Loucy (cell line): ENCODE measurements at regions not wholly inside any gene's neighbourhood (a gene's known extent, or its start where the extent isn't known, plus 50 kb on each side); places are given as distances from the start of the nearest gene placed in this dataset.

Experiments
- H2AFZ ChIP-seq: fragments of 200-600 bp; sonication (generic); 2 replicates; pipeline ENCODE4 v1.6.0; 2016; ENCODE audit warnings: antibody characterized with exemption, mild to moderate bottlenecking, low read length, moderate library complexity
- H3F3A ChIP-seq: fragments of 200-600 bp; 2 replicates; pipeline ENCODE4 v1.6.0; 2016; ENCODE audit warnings: antibody characterized with exemption, low read depth, mild to moderate bottlenecking
- H3K27me3 ChIP-seq: fragments of 200-600 bp; sonication (generic); 2 replicates; pipeline ENCODE4 v1.6.1; 2014; ENCODE audit warnings: low read length, mild to moderate bottlenecking; ENCODE audit not compliant: insufficient read depth, poor library complexity, severe bottlenecking
- H3K36me3 ChIP-seq: fragments of 200-600 bp; sonication (generic); 2 replicates; pipeline ENCODE4 v1.6.1; 2016; ENCODE audit warnings: low read length; ENCODE audit not compliant: insufficient read depth
- H3K4me1 ChIP-seq: fragments of 200-600 bp; sonication (generic); 2 replicates; pipeline ENCODE4 v1.5.1; 2014; ENCODE audit warnings: low read length, mild to moderate bottlenecking; ENCODE audit not compliant: insufficient read depth, poor library complexity, severe bottlenecking
- H3K4me2 ChIP-seq: fragments of 200-600 bp; sonication (generic); 2 replicates; pipeline ENCODE4 v1.6.0; 2014; ENCODE audit warnings: antibody characterized with exemption, low read length, low read depth, mild to moderate bottlenecking; ENCODE audit not compliant: poor library complexity, severe bottlenecking
- H3K4me3 ChIP-seq: fragments of 200-600 bp; sonication (generic); 2 replicates; pipeline ENCODE4 v1.5.1; 2014; ENCODE audit warnings: low read length, mild to moderate bottlenecking, mixed read lengths; ENCODE audit not compliant: poor library complexity, severe bottlenecking
- H3K79me2 ChIP-seq: fragments of 200-600 bp; sonication (generic); 2 replicates; pipeline ENCODE4 v1.6.1; 2014; ENCODE audit warnings: low read length; ENCODE audit not compliant: insufficient read depth
- H3K9ac ChIP-seq: fragments of 200-600 bp; sonication (generic); 2 replicates; pipeline ENCODE4 v1.6.0; 2014; ENCODE audit warnings: mild to moderate bottlenecking, low read depth, low read length, moderate library complexity; ENCODE audit not compliant: poor library complexity, severe bottlenecking
- H3K9me2 ChIP-seq: fragments of 200-600 bp; sonication (generic); replicated peaks from 2 replicates; pipeline ENCODE4 v1.6.1; 2016; ENCODE audit warnings: low read depth, low read length, mixed read lengths
- H3K9me3 ChIP-seq: fragments of 200-600 bp; sonication (generic); 2 replicates; pipeline ENCODE4 v1.6.1; 2014; ENCODE audit warnings: mild to moderate bottlenecking, antibody characterized with exemption, low read length, low read depth; ENCODE audit not compliant: insufficient read depth
- H4K20me1 ChIP-seq: fragments of 200-600 bp; sonication (generic); 2 replicates; pipeline ENCODE4 v1.6.0; 2014; ENCODE audit warnings: antibody characterized with exemption, low read length, mild to moderate bottlenecking; ENCODE audit not compliant: insufficient read depth, poor library complexity, severe bottlenecking
- CTCF ChIP-seq: fragments of 200-600 bp; sonication (generic); conservative IDR thresholded peaks from 2 replicates; pipeline ENCODE4 v1.5.1; 2014; ENCODE audit warnings: mild to moderate bottlenecking, antibody characterized with exemption, low read length
- EZH2phosphoT487 ChIP-seq: fragments of 200-600 bp; IDR thresholded peaks from 2 replicates; pipeline ENCODE4 v1.6.1; 2018; ENCODE audit warnings: antibody characterized with exemption, mild to moderate bottlenecking, moderate library complexity, borderline replicate concordance

- H3K79me2 ChIP-seq, result no peaks in the 10 kb centered on the region
- no peaks in the 10 kb centered on the region for H4K20me1 ChIP-seq
- no peak overlapping the region for H3K4me3 ChIP-seq
- H3K4me1 ChIP-seq, result peaks cover 4% of the 10 kb centered on the region
- H3K9ac ChIP-seq, result no peak overlapping the region
- TF ChIP-seq EZH2phosphoT487 (no peak), CTCF (no peak)
- no peaks in the 10 kb centered on the region for H3K9me2 ChIP-seq
- no peaks in the 10 kb centered on the region for H3F3A ChIP-seq
- no peak overlapping the region for H3K4me2 ChIP-seq
- H3K9me3 ChIP-seq, result no peaks in the 10 kb centered on the region
- H3K27me3 ChIP-seq, result no peaks in the 10 kb centered on the region
- H2AFZ ChIP-seq, result no peak overlapping the region
- H3K36me3 ChIP-seq, result no peaks in the 10 kb centered on the region
These were observed 144.7 kb upstream of the KLF12 start for GRCh38 chr13:74278901-74279300.

- no peak for TF ChIP-seq EZH2phosphoT487
- TF ChIP-seq CTCF, result no peak
- no peaks in the 10 kb centered on the region for H3K36me3 ChIP-seq
- H3F3A ChIP-seq, result no peaks in the 10 kb centered on the region
- H3K4me3 ChIP-seq, result no peak overlapping the region
- no peak overlapping the region for H3K9ac ChIP-seq
- H3K9me3 ChIP-seq, result no peaks in the 10 kb centered on the region
- H3K27me3 ChIP-seq, result no peaks in the 10 kb centered on the region
- H2AFZ ChIP-seq, result no peak overlapping the region
- H3K4me2 ChIP-seq, result no peak overlapping the region
- no peaks in the 10 kb centered on the region for H3K9me2 ChIP-seq
- no peaks in the 10 kb centered on the region for H4K20me1 ChIP-seq
- peaks cover 4% of the 10 kb centered on the region for H3K4me1 ChIP-seq
- no peaks in the 10 kb centered on the region for H3K79me2 ChIP-seq
These were observed 140.7 kb upstream of the KLF12 start for GRCh38 chr13:74274916-74275315.

- H3K4me3 ChIP-seq, result no peak overlapping the region
- H3K9me3 ChIP-seq, result no peaks in the 10 kb centered on the region
- H3K36me3 ChIP-seq, result no peaks in the 10 kb centered on the region
- TF ChIP-seq EZH2phosphoT487, result no peak
- TF ChIP-seq CTCF, result no peak
- H3K9me2 ChIP-seq, result no peaks in the 10 kb centered on the region
- no peaks in the 10 kb centered on the region for H3K27me3 ChIP-seq
- H3K9ac ChIP-seq, result no peak overlapping the region
- peaks cover 4% of the 10 kb centered on the region for H3K4me1 ChIP-seq
- no peak overlapping the region for H2AFZ ChIP-seq
- H3F3A ChIP-seq, result no peaks in the 10 kb centered on the region
- no peaks in the 10 kb centered on the region for H3K79me2 ChIP-seq
- H4K20me1 ChIP-seq, result no peaks in the 10 kb centered on the region
- H3K4me2 ChIP-seq, result no peak overlapping the region
These were observed 139.4 kb upstream of the KLF12 start for GRCh38 chr13:74273581-74273980.
